ENCODE measurements at regions not wholly inside any gene's neighbourhood (a gene's known extent, or its start where the extent isn't known, plus 50 kb on each side); places are given as distances from the start of the nearest gene placed in this dataset.
"Not testable (repeated sequence)": the region's sequence is repeated elsewhere in the genome, so short reads cannot be mapped to it uniquely, and the experiment has no call there.

- DNase-seq: no peak
Measured at GRCh38 chr2:39995005-39995737, 216.1 kb upstream of the THUMPD2 start.

GRCh38 chr2:39994151-39994550 is 215.1 kb upstream of the THUMPD2 start:
- no peak for DNase-seq

GRCh38 chr2:39991298-39991697 is 212.2 kb upstream of the THUMPD2 start:
- no peak for DNase-seq

- no peak for DNase-seq
Measured at GRCh38 chr2:39990335-39990900, 211.4 kb upstream of the THUMPD2 start.

GRCh38 chr2:39989888-39990287 is 210.8 kb upstream of the THUMPD2 start:
- no peak for DNase-seq

GRCh38 chr2:39981883-39982311 is 202.8 kb upstream of the THUMPD2 start:
- peak; percentile 68 for DNase-seq

- no peak for DNase-seq
Measured at GRCh38 chr2:39975476-39976020, 196.5 kb upstream of the THUMPD2 start.

- no peak for DNase-seq
Measured at GRCh38 chr2:39968037-39968436, 189.0 kb upstream of the THUMPD2 start.

GRCh38 chr2:39960681-39961080 is 181.6 kb upstream of the THUMPD2 start:
- DNase-seq: not testable (repeated sequence)

GRCh38 chr2:39954346-39954745 is 175.3 kb upstream of the THUMPD2 start:
- no peak for DNase-seq

- DNase-seq: no peak
Measured at GRCh38 chr2:39949131-39949530, 170.1 kb upstream of the THUMPD2 start.

- no peak for DNase-seq
Measured at GRCh38 chr2:39948016-39948719, 169.1 kb upstream of the THUMPD2 start.

- DNase-seq: no peak
Measured at GRCh38 chr2:39947294-39948015, 168.4 kb upstream of the THUMPD2 start.

- no peak for DNase-seq
Measured at GRCh38 chr2:39942950-39943349, 163.9 kb upstream of the THUMPD2 start.

GRCh38 chr2:39938035-39938835 is 159.2 kb upstream of the THUMPD2 start:
- DNase-seq: no peak

- DNase-seq: no peak
Measured at GRCh38 chr2:39937621-39938020, 158.6 kb upstream of the THUMPD2 start.

- DNase-seq: no peak
Measured at GRCh38 chr2:39934851-39935250, 155.8 kb upstream of the THUMPD2 start.

- DNase-seq: no peak
Measured at GRCh38 chr2:39933196-39933595, 154.1 kb upstream of the THUMPD2 start.

GRCh38 chr2:39932198-39932597 is 153.1 kb upstream of the THUMPD2 start:
- no peak for DNase-seq

GRCh38 chr2:39930175-39930917 is 151.3 kb upstream of the THUMPD2 start:
- DNase-seq: no peak

- no peak for DNase-seq
Measured at GRCh38 chr2:39929531-39929930, 150.5 kb upstream of the THUMPD2 start.

GRCh38 chr2:39925312-39925711 is 146.3 kb upstream of the THUMPD2 start:
- DNase-seq: no peak
